Ectodermal cell (in vitro differentiated cells): ENCODE measurements at regions not wholly inside any gene's neighbourhood (a gene's known extent, or its start where the extent isn't known, plus 50 kb on each side); places are given as distances from the start of the nearest gene placed in this dataset.

Experiments
- H3K27ac ChIP-seq: 2 replicates; pipeline ENCODE4 v1.7.0; 2013; ENCODE audit warnings: mild to moderate bottlenecking, low read depth, low read length; ENCODE audit not compliant: insufficient read depth, poor library complexity, severe bottlenecking
- H3K27me3 ChIP-seq: 2 replicates; pipeline ENCODE4 v1.7.0; 2013; ENCODE audit warnings: mild to moderate bottlenecking, low read length; ENCODE audit not compliant: insufficient read depth, control insufficient read depth, poor library complexity, severe bottlenecking
- H3K36me3 ChIP-seq: one replicate; pipeline ENCODE4 v1.7.0; 2013; ENCODE audit warnings: low read length; ENCODE audit not compliant: control insufficient read depth, insufficient read depth
- H3K4me1 ChIP-seq: one replicate; pipeline ENCODE4 v1.7.0; 2013; ENCODE audit warnings: low read length; ENCODE audit not compliant: control insufficient read depth, insufficient read depth
- H3K4me3 ChIP-seq: 2 replicates; pipeline ENCODE4 v1.7.0; 2013; ENCODE audit warnings: low read depth, low read length, control low read depth; ENCODE audit not compliant: insufficient read depth
- H3K9me3 ChIP-seq: 2 replicates; pipeline ENCODE4 v1.7.0; 2013; ENCODE audit warnings: mild to moderate bottlenecking, low read length, moderate library complexity; ENCODE audit not compliant: control insufficient read depth
- whole genome bisulfite sequencing, 2 experiments: methylation state at CpG; one replicate each; pipeline ENCODE4 v1.1.7; 2013; ENCODE audit warnings: missing lambda C conversion rate in 2 of 2; 5-methylcytosine and 5-hydroxymethylcytosine counted together

DNA sequence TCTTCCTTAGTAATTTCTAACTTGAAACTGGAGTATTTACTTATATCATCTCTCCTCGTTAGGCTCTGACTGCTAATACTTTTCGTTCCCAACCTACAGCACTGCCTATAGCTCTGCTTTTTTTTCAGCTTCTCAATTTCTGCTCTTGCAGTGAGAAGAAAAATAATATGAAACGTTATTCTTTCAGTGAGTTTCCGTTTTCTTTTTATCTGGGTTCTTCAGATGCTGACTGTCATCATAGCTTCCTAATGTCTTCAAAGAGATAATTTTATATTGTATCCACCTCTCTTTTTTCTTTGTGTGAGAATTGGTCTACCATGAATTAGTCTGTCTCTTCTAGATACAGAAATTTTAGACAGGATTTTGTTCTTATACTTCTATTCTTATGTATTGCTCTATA lies 454.9 kb downstream of the LMO7 start:
- Histone ChIP-seq H3K4me1 (no peaks in the 10 kb centered on the region), H3K9me3 (no peaks in the 10 kb centered on the region), H3K27me3 (no peaks in the 10 kb centered on the region), H3K27ac (no peak overlapping the region), H3K4me3 (no peak overlapping the region), H3K36me3 (no peaks in the 10 kb centered on the region)
- WGBS, 2 experiments, result 43 to 71% methylated on average over 2 to 4 of the region's 4 CpGs

DNA sequence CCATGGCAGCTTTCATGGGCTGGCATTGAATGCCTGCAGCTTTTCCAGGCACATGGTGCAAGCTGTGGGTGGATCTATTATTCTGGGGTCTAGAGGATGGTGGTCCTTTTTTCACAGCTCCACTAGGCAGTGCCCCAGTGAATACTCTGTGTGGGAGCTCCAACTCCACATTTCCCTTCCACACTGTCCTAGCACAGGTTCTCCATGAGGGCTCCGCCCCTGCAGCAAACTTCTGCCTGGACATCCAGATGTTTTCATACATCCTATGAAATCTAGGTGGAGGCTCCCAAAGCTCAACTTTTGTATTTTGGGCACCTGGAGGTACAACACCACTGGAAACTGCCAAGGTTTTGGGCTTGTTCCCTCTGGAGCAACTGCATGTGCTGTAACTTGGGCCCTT lies 450.6 kb downstream of the LMO7 start:
- Histone ChIP-seq H3K9me3 (no peaks in the 10 kb centered on the region), H3K4me3 (no peak overlapping the region), H3K27ac (no peak overlapping the region), H3K4me1 (no peaks in the 10 kb centered on the region), H3K36me3 (no peaks in the 10 kb centered on the region), H3K27me3 (no peaks in the 10 kb centered on the region)
- WGBS, 2 experiments, result 93 to 100% methylated on average over 1 of the region's 1 CpG

DNA sequence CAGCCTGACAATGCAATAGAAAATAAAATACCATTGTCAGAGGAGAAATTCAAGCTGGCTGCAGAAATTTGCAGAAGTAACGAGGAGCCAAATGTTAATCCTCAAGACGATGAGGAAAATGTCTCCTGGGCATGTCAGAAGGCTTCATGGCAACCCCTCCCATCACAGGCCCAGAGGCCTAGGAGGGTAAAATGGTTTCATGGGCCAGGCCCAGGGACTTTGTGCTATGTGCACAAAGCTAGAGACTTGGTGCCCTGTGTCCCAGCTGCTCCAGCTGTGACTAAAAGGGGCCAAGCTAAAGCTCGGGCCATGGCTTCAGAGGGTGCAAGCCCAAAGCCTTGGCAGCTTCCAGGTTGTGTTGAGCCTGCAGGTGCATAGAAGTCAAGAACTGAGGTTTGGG lies 431.7 kb downstream of the LMO7 start:
- Histone ChIP-seq H3K36me3 (no peaks in the 10 kb centered on the region), H3K4me3 (no peak overlapping the region)

DNA sequence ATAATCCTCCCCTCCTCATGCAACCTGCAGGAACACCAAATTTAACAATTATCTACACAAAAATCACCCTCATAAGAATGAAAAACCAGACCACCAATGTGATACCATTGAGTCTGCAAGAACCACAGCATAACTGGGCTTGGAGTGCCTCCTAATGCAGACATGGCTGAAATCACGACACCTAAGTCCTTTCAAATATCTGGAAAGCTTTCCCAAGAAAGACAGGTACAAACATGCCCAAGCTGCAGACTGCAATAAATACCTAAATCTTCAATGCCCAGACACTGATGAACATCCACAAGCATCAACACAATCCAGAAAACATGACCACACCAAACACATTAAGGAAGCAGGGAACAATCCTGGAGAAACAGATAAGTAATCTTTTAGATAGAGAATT lies 417.1 kb downstream of the LMO7 start:
- WGBS, 2 experiments, result 89 to 94% methylated on average over 1 of the region's 1 CpG
- Histone ChIP-seq H3K4me1 (no peaks in the 10 kb centered on the region), H3K36me3 (no peaks in the 10 kb centered on the region), H3K4me3 (no peak overlapping the region), H3K27ac (no peak overlapping the region), H3K27me3 (no peaks in the 10 kb centered on the region), H3K9me3 (no peaks in the 10 kb centered on the region)

More for the DNA sequence above, 431.7 kb downstream of the LMO7 start:
- 87 to 89% methylated on average over 3 of the region's 3 CpGs for WGBS, 2 experiments
- H3K9me3 ChIP-seq, result no peaks in the 10 kb centered on the region
- no peak overlapping the region for H3K27ac ChIP-seq
- no peaks in the 10 kb centered on the region for H3K4me1 ChIP-seq
- no peaks in the 10 kb centered on the region for H3K27me3 ChIP-seq

DNA sequence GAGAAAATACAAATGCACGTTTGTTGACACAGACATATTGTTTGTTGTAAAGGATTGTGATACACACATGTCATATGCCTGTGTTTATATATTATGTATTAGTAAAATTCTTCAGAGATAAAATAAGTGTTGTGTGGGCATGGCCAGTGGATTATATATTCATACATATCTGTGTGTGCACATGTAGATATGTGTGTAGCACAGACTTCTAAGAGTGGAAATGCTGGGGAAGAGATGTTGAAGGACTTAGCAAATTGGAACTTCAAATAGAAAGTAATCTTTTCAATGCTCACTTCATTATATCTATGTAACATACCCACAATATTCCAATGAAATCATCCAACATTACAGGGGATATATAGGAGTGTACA lies 413.2 kb downstream of the LMO7 start:
- 86% methylated on average over 1 of the region's 1 CpG; no CpG with 5 or more reads in 1 of the 2 experiments for WGBS, 2 experiments

DNA sequence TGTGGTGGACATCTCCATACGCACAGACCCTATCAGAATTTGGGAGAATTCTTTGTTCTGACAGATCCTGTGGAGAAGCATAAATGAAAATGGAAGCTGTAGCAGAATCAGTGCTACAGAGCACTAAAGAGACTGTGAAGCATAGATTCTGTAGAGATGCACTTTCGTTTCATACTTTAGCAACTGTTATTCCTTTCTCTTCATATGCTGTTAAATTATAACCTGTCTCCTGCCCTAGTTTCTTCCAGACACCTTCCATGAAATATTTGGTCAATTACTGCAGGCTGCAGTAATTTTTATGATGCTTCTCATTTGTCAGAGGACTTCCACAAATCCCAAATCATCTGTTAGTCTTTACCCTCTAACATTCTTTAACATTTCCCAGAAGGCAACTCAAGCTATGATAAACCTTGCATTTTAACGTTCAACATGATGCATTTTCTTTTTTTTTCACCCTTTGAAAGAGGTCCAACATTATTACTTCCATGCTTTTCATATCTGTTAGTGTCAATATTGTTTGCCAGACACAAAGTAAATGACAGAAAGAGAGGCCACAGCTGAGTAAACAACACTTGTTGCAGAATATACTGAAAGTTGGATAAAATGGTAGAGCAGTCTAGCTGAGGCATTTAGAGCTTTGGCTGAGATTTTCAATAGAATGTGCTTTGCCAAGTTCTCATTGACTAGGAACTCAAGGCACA lies 412.7 kb downstream of the LMO7 start:
- Histone ChIP-seq H3K4me1 (no peaks in the 10 kb centered on the region), H3K36me3 (no peaks in the 10 kb centered on the region), H3K27ac (no peak overlapping the region), H3K4me3 (no peak overlapping the region), H3K27me3 (no peaks in the 10 kb centered on the region), H3K9me3 (no peaks in the 10 kb centered on the region)
- WGBS, 2 experiments, result 92 to 96% methylated on average over 3 of the region's 3 CpGs

More for the DNA sequence above, 413.2 kb downstream of the LMO7 start:
- Histone ChIP-seq H3K27ac (no peak overlapping the region), H3K4me1 (no peaks in the 10 kb centered on the region), H3K27me3 (no peaks in the 10 kb centered on the region), H3K36me3 (no peaks in the 10 kb centered on the region), H3K9me3 (no peaks in the 10 kb centered on the region), H3K4me3 (no peak overlapping the region)

DNA sequence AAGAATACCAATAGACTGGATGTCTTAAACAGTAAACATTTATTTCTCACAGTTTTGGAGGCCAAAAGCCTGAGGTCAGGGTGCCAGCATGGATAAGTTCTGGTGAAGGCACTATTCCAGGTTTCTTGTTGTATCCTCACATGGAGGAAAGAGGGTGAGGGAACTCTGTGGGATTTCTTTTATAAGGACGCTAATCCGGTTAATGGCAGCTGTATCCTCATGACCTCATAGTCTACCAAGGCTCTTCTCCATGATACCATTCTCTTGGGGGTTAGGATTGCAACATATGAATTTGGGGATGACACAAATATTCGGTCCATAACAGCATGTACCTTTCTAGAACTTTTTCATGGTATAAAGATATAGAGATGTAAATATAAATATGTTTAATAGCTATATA lies 412.0 kb downstream of the LMO7 start:
- WGBS, 2 experiments, result 89 to 97% methylated on average over 2 of the region's 3 CpGs
- Histone ChIP-seq H3K4me1 (no peaks in the 10 kb centered on the region), H3K36me3 (no peaks in the 10 kb centered on the region), H3K27ac (no peak overlapping the region), H3K4me3 (no peak overlapping the region), H3K9me3 (no peaks in the 10 kb centered on the region), H3K27me3 (no peaks in the 10 kb centered on the region)

DNA sequence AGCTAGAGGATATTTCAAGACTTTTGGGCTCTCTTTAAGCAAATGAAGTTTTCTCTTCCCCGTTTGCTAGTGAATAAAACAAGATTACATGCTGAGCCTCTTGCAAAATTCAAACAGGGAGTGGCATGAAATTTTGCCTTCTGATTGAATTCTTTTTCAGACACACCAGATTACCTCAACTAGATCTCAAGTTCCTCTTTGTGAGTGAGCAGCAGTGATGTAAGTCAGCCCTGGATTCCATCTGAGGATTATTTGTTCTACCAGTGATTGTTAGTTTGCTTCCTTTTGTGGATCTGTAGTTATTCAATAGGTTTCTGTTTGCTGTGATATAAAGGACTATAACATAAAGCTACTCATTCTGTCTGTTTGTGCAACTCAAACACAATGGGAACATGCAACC lies 407.7 kb downstream of the LMO7 start:
- Histone ChIP-seq H3K4me1 (no peaks in the 10 kb centered on the region), H3K36me3 (no peaks in the 10 kb centered on the region), H3K27me3 (no peaks in the 10 kb centered on the region), H3K4me3 (no peak overlapping the region), H3K9me3 (no peaks in the 10 kb centered on the region), H3K27ac (no peak overlapping the region)
- 22 to 66% methylated on average over 1 of the region's 1 CpG for WGBS, 2 experiments

DNA sequence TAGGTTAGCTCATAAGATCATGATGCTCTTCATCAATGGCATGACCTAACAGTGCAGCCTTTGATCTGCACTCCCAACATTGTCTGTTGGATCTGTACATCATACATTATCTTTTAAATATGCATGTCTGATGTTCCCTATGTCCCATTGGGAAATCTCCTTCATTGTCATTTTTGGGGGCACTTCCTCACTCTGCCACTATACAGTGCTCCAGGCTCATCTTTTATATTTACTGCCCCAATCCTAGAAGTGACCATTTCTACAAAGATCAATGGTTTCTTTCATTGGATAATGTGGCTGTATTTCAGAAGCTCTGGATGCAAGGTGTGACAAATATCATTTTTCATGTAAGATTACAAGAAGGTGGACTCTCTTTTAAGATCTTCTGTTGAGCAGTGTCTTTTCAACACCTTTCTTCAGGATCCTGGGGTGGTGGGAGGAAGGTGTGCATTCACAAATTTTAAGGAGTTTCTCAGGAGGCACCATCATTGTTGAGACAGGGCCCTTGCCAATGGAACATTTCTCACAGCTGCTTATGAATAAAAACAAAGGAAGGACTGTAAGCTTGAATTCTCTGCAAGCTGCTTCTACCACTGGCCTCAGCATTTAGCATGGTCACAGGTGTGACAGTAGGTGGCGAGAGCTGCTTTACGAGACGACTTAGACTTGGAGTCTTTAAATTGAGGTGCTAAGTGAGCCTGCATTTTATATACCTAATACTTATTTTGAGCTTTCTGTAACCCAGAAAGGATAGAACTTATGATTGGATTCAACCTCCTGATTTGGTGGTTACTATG lies 403.0 kb downstream of the LMO7 start:
- H3K4me1 ChIP-seq, result no peaks in the 10 kb centered on the region
- no peaks in the 10 kb centered on the region for H3K9me3 ChIP-seq
- no peak overlapping the region for H3K27ac ChIP-seq
- no peaks in the 10 kb centered on the region for H3K36me3 ChIP-seq
- 49 to 66% methylated on average over 3 of the region's 3 CpGs for WGBS, 2 experiments
- no peak overlapping the region for H3K4me3 ChIP-seq
- no peaks in the 10 kb centered on the region for H3K27me3 ChIP-seq

DNA sequence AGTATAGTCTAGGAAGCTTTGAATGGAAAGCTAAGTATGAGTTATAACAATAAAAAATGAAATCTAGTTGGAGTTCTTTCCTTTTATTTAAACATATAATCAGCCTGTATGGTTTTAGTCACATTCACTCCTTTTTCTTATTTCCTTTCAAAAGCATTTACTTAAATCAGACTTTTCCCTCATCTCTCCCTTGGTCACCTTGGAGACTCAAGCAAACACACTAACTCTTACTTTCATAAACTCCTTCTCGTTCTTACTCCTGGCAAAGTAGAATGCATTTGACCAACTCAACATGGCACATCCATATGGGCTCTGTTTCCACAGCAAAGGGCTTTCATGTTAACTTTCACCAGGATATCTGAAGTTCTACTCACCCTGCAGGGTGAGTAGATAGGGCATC lies 400.0 kb downstream of the LMO7 start:
- no peaks in the 10 kb centered on the region for H3K4me1 ChIP-seq
- no peaks in the 10 kb centered on the region for H3K27me3 ChIP-seq
- no peaks in the 10 kb centered on the region for H3K9me3 ChIP-seq
- H3K27ac ChIP-seq, result no peak overlapping the region
- 0% methylated on average over 1 of the region's 1 CpG for WGBS, 2 experiments
- no peak overlapping the region for H3K4me3 ChIP-seq
- no peaks in the 10 kb centered on the region for H3K36me3 ChIP-seq
